ENCODE measurements at regions not wholly inside any gene's neighbourhood (a gene's known extent, or its start where the extent isn't known, plus 50 kb on each side); places are given as distances from the start of the nearest gene placed in this dataset.
"Not testable (repeated sequence)": the region's sequence is repeated elsewhere in the genome, so short reads cannot be mapped to it uniquely, and the experiment has no call there.

- no peak for DNase-seq (ENCODE audit: extremely low read depth, low read depth)
Observed at GRCh38 chr12:68538726-68539614, 71.7 kb upstream of the RAP1B start.

DNA sequence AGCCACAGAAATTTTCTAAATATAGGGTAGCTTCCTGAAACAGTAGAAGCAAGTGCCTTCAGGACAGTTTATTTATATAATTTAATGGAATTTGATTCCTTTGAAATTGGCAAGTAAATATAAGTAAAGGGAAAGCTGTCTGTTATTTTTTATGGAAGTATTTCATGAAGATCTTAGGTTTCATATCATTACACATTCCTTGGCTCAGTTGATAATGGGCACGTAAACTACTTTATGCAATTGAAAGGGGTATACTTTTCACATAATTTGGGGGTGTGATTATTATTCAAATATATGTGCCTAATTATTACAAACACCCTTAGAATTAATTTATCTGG, 71.1 kb upstream of the RAP1B start:
- no peak for DNase-seq (ENCODE audit: extremely low read depth, low read depth)

- not testable (repeated sequence) for DNase-seq (ENCODE audit: extremely low read depth, low read depth)
Observed at GRCh38 chr12:68540768-68541167, 69.9 kb upstream of the RAP1B start.

GRCh38 chr12:68547318-68547717, 63.4 kb upstream of the RAP1B start:
- not testable (repeated sequence) for DNase-seq (ENCODE audit: extremely low read depth, low read depth)

GRCh38 chr12:68552605-68553195, 58.0 kb upstream of the RAP1B start:
- DNase-seq (ENCODE audit: extremely low read depth, low read depth), result not testable (repeated sequence)

- no peak for DNase-seq (ENCODE audit: extremely low read depth, low read depth)
Observed at GRCh38 chr12:68557011-68557730, 53.5 kb upstream of the RAP1B start.

- no peak for DNase-seq (ENCODE audit: extremely low read depth, low read depth)
Observed at GRCh38 chr12:68559246-68559645, 51.5 kb upstream of the RAP1B start.

GRCh38 chr12:68559984-68560850, 50.5 kb upstream of the RAP1B start:
- no peak for DNase-seq (ENCODE audit: extremely low read depth, low read depth)

GRCh38 chr12:68560851-68561422, 49.8 kb upstream of the RAP1B start:
- DNase-seq (ENCODE audit: extremely low read depth, low read depth), result no peak

Small RNA genes lying in the stretch of these regions (small RNA-seq; reads per million reads assigned to genes)
- gene AC008033.2, result 0 to 0.02 reads per million in 2 experiments

Data from NCI-H460 (cell line).